Stimulated activated CD8-positive, alpha-beta memory T cell treated with anti-CD3 and anti-CD28 coated beads, Interleukin-7, amount 100 ng/mL, for 24 hours (primary cell): ENCODE measurements at regions not wholly inside any gene's neighbourhood (a gene's known extent, or its start where the extent isn't known, plus 50 kb on each side); places are given as distances from the start of the nearest gene placed in this dataset.

Experiments used
- DNase-seq: peaks from one replicate; pipeline ENCODE4 v3.0.0-alpha.2; 2020; ENCODE audit warnings: low read depth

- DNase-seq: no peak
These were observed 426.0 kb downstream of the TYW1 start for GRCh38 chr7:67422601-67423000.

GRCh38 chr7:67423065-67423464, 426.4 kb downstream of the TYW1 start:
- no peak for DNase-seq

- DNase-seq: no peak
These were observed 430.0 kb downstream of the TYW1 start for GRCh38 chr7:67426654-67427053.

GRCh38 chr7:67429735-67430134, 433.1 kb downstream of the TYW1 start:
- DNase-seq: no peak

GRCh38 chr7:67432536-67433234, 436.1 kb downstream of the TYW1 start:
- no peak for DNase-seq

GRCh38 chr7:67435894-67436535, 439.4 kb downstream of the TYW1 start:
- DNase-seq: no peak

GRCh38 chr7:67438198-67438882, 441.7 kb downstream of the TYW1 start:
- no peak for DNase-seq

- no peak for DNase-seq
These were observed 442.4 kb downstream of the TYW1 start for GRCh38 chr7:67438913-67439505.

GRCh38 chr7:67440321-67440720, 443.7 kb downstream of the TYW1 start:
- no peak for DNase-seq

- DNase-seq: no peak
These were observed 449.1 kb downstream of the TYW1 start for GRCh38 chr7:67445728-67446127.

GRCh38 chr7:67447297-67447696, 450.7 kb downstream of the TYW1 start:
- DNase-seq: no peak

- DNase-seq: no peak
These were observed 451.6 kb downstream of the TYW1 start for GRCh38 chr7:67448271-67448670.

GRCh38 chr7:67450171-67450570, 453.5 kb downstream of the TYW1 start:
- DNase-seq: no peak

GRCh38 chr7:67451306-67451705, 454.7 kb downstream of the TYW1 start:
- DNase-seq: no peak

- DNase-seq: no peak
These were observed 455.9 kb downstream of the TYW1 start for GRCh38 chr7:67452516-67453026.

- DNase-seq: no peak
These were observed 457.1 kb downstream of the TYW1 start for GRCh38 chr7:67453580-67454380.

GRCh38 chr7:67455508-67455907, 458.9 kb downstream of the TYW1 start:
- DNase-seq: no peak

GRCh38 chr7:67462781-67463191, 466.2 kb downstream of the TYW1 start:
- DNase-seq: no peak

GRCh38 chr7:67463316-67463715, 466.7 kb downstream of the TYW1 start:
- no peak for DNase-seq

GRCh38 chr7:67463983-67464382, 467.4 kb downstream of the TYW1 start:
- DNase-seq: no peak

- no peak for DNase-seq
These were observed 469.5 kb downstream of the TYW1 start for GRCh38 chr7:67466109-67466508.

- no peak for DNase-seq
These were observed 473.7 kb downstream of the TYW1 start for GRCh38 chr7:67470256-67470751.
